OCI-LY7 (cell line): ENCODE measurements at regions not wholly inside any gene's neighbourhood (a gene's known extent, or its start where the extent isn't known, plus 50 kb on each side); places are given as distances from the start of the nearest gene placed in this dataset.

Experiments used
- BruUV-seq: library from RNA; stranded (reverse); fragments of 400-500 nt; replicated peaks from 2 replicates; lab custom pipeline; 2021; lab: Mats Ljungman, UMichigan
- CTCF ChIA-PET: fragments of 300-600 bp; sonication (Branson Sonifier 250); formaldehyde crosslinking; loops from one replicate; lab custom pipeline; 2022; ENCODE audit warnings: antibody characterized with exemption; ENCODE audit not compliant: unreplicated experiment; lab: Charles Lee
- POLR2A ChIA-PET: fragments of 300-600 bp; sonication (Branson Sonifier 250); formaldehyde crosslinking; loops from one replicate; lab custom pipeline; 2022; ENCODE audit warnings: antibody characterized with exemption; lab: Charles Lee
- DNase-seq: peaks from one replicate; pipeline ENCODE4 v3.0.0-alpha.2; 2015; ENCODE audit warnings: low spot score
- H2AFZ ChIP-seq: fragments of 200-600 bp; sonication (generic), shearing (Covaris generic); 2 replicates; pipeline ENCODE4 v1.6.1; 2014; ENCODE audit warnings: mild to moderate bottlenecking, antibody characterized with exemption, low read length, moderate library complexity
- H3K27ac ChIP-seq: fragments of 200-600 bp; sonication (generic); 2 replicates; pipeline ENCODE4 v1.5.1; 2014; ENCODE audit warnings: mixed run types, low read depth, mild to moderate bottlenecking, moderate library complexity, low read length, inconsistent platforms; ENCODE audit not compliant: poor library complexity, severe bottlenecking
- H3K36me3 ChIP-seq: fragments of 200-600 bp; sonication (generic); 2 replicates; pipeline ENCODE4 v1.6.1; 2014; ENCODE audit warnings: mild to moderate bottlenecking, antibody characterized with exemption, low read length, moderate library complexity, mixed read lengths; ENCODE audit not compliant: insufficient read depth
- H3K4me1 ChIP-seq: fragments of 200-600 bp; sonication (generic); 2 replicates; pipeline ENCODE4 v1.5.1; 2014; ENCODE audit warnings: mild to moderate bottlenecking, low read length; ENCODE audit not compliant: insufficient read depth, poor library complexity, severe bottlenecking
- H3K4me2 ChIP-seq: fragments of 200-600 bp; sonication (generic); 2 replicates; pipeline ENCODE4 v1.6.1; 2014; ENCODE audit warnings: mild to moderate bottlenecking, low read length
- H3K4me3 ChIP-seq: fragments of 200-600 bp; sonication (generic); 2 replicates; pipeline ENCODE4 v1.5.1; 2014; ENCODE audit warnings: mild to moderate bottlenecking, low read depth, low read length; ENCODE audit not compliant: poor library complexity, severe bottlenecking
- H3K79me2 ChIP-seq: fragments of 200-600 bp; sonication (generic); 2 replicates; pipeline ENCODE4 v1.6.1; 2016; ENCODE audit warnings: low read depth, mild to moderate bottlenecking, low read length, moderate library complexity, mixed read lengths; ENCODE audit not compliant: insufficient read depth
- H3K9me2 ChIP-seq: fragments of 200-600 bp; sonication (generic); 2 replicates; pipeline ENCODE4 v1.6.1; 2016; ENCODE audit warnings: mild to moderate bottlenecking, low read length, mixed read lengths; ENCODE audit not compliant: insufficient read depth
- H3K9me3 ChIP-seq: fragments of 200-600 bp; sonication (generic); 2 replicates; pipeline ENCODE4 v1.6.1; 2014; ENCODE audit warnings: mild to moderate bottlenecking, mixed run types, low read length, mixed read lengths
- H4K20me1 ChIP-seq: fragments of 200-600 bp; sonication (generic); 2 replicates; pipeline ENCODE4 v1.6.1; 2014; ENCODE audit warnings: mild to moderate bottlenecking, antibody characterized with exemption, low read length, moderate library complexity, mixed read lengths; ENCODE audit not compliant: insufficient read depth
- EZH2phosphoT487 ChIP-seq: fragments of 200-600 bp; sonication (generic); IDR thresholded peaks from 2 replicates; pipeline ENCODE4 v1.6.1; 2018; ENCODE audit warnings: low read depth, borderline replicate concordance, mild to moderate bottlenecking, mixed run types, antibody characterized with exemption, low read length, moderate library complexity, mixed read lengths
- intact Hi-C: fragments of 100-400 bp; cut with micrococcal nuclease; formaldehyde crosslinking; loops from one replicate; pipeline ENCODE4 v1.10.0; 2022; ENCODE audit not compliant: unreplicated experiment
- TF ChIP-seq, protein P1 (sequence below): fragments of 200-600 bp; sonication (generic); conservative IDR thresholded peaks from 2 replicates; pipeline ENCODE4 v1.5.1; 2014; ENCODE audit warnings: mild to moderate bottlenecking, antibody characterized with exemption, low read length, moderate library complexity, mixed read lengths

DNA sequence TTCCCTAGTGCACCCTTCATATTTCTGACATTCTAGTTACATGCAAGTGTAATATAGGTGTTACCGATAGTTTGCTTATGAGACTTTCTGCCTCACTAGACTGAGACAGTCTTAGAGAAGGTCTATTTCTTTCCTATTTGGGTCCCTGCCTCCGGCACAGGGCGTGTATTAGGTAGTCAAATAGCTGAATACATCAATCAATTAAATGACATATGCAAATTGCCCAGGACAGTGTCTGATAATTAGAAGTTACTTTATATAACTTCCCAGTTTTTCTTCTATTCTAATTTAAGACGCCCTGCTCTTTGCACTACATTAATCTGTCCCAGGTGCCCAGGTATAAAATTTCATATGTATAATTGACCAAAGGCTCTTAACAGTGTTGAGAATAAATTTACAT lies 264.2 kb downstream of the RAB28 start:
- no peak overlapping the region for H3K4me3 ChIP-seq
- CTCF ChIA-PET: no interaction called here

DNA sequence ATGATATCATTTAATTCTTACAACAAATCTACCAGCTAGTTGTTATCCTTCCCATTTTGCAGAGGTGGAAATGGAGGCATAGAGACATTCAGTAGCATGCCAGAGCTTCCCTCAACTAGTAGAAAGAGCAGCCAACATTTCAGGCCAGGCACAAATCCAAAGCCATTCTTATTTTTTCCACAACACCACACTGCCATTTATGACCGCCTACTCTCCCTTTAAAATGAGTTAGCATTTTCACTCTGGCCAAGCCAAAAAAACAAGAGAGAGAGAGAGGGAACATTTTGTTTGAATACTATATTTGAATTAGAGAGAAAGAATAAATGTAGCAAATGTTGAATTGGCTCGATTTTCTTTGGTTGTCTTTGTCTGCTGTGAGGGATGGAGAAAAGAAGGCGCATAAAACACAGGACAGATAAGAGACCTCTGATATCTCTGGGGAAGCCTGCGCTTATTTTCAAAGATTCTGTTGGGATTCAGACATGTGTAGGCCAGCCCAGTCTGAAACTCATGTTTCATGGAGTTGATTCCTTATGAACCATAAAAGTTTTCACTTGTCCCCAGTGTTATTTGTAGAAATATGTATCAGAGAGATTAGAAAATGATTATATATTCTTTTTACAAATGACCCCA lies 265.7 kb downstream of the RAB28 start:
- Histone ChIP-seq H3K4me2 (no peak overlapping the region), H3K79me2 (no peaks in the 10 kb centered on the region), H3K4me3 (no peak overlapping the region), H4K20me1 (no peaks in the 10 kb centered on the region), H3K36me3 (no peaks in the 10 kb centered on the region), H3K9me3 (no peaks in the 10 kb centered on the region), H3K4me1 (no peaks in the 10 kb centered on the region), H3K9me2 (no peaks in the 10 kb centered on the region), H2AFZ (no peak overlapping the region), H3K27ac (no peak overlapping the region)
- intact Hi-C loops: no loop called here
- DNase-seq: no peak
- TF ChIP-seq, protein P1, sequence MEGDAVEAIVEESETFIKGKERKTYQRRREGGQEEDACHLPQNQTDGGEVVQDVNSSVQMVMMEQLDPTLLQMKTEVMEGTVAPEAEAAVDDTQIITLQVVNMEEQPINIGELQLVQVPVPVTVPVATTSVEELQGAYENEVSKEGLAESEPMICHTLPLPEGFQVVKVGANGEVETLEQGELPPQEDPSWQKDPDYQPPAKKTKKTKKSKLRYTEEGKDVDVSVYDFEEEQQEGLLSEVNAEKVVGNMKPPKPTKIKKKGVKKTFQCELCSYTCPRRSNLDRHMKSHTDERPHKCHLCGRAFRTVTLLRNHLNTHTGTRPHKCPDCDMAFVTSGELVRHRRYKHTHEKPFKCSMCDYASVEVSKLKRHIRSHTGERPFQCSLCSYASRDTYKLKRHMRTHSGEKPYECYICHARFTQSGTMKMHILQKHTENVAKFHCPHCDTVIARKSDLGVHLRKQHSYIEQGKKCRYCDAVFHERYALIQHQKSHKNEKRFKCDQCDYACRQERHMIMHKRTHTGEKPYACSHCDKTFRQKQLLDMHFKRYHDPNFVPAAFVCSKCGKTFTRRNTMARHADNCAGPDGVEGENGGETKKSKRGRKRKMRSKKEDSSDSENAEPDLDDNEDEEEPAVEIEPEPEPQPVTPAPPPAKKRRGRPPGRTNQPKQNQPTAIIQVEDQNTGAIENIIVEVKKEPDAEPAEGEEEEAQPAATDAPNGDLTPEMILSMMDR: no peak
- no peak for TF ChIP-seq EZH2phosphoT487
- CTCF ChIA-PET: no interaction called here
- POLR2A ChIA-PET: interaction anchor here (0.7 kb wide), 1 partner anchor 149 kb away, joined by 3 read pairs; no protein-coding TSS in a partner anchor
- BruUV-seq: no TSS peak

More for the DNA sequence above, 264.2 kb downstream of the RAB28 start:
- no peak overlapping the region for H3K4me2 ChIP-seq
- intact Hi-C loops: no loop called here
- H3K27ac ChIP-seq: no peak overlapping the region
- TF ChIP-seq, protein P1: no peak
- TF ChIP-seq EZH2phosphoT487: no peak
- H3K79me2 ChIP-seq: no peaks in the 10 kb centered on the region
- DNase-seq: no peak
- POLR2A ChIA-PET: no interaction called here
- no peak overlapping the region for H2AFZ ChIP-seq
- no peaks in the 10 kb centered on the region for H3K36me3 ChIP-seq
- H3K9me2 ChIP-seq: no peaks in the 10 kb centered on the region
- H3K9me3 ChIP-seq: no peaks in the 10 kb centered on the region
- H3K4me1 ChIP-seq: no peaks in the 10 kb centered on the region
- no TSS peak for BruUV-seq
- no peaks in the 10 kb centered on the region for H4K20me1 ChIP-seq

DNA sequence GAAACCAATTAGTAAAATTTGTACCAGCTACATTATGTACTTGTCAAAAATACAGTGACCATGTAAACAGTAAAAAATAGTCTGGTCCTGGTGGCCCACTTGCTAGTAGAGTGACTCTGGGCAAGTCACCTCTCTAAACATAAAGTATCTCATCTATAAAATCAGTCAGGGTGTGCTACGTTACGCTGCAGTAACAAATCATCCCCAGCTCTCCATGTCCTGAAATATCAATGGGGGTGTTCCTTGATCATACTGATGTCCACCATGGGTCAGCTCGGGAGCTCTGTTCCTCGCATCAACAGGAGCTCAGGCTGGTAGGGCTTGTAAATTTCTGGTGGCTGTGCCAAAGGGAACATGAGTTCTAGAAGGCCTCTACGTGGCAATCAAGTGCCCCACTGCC lies 268.6 kb downstream of the RAB28 start:
- no peak overlapping the region for H3K4me2 ChIP-seq
- CTCF ChIA-PET: no interaction called here
- H3K27ac ChIP-seq: no peak overlapping the region
- no peaks in the 10 kb centered on the region for H3K9me3 ChIP-seq
- no peaks in the 10 kb centered on the region for H3K79me2 ChIP-seq
- H3K9me2 ChIP-seq: no peaks in the 10 kb centered on the region
- H4K20me1 ChIP-seq: no peaks in the 10 kb centered on the region
- DNase-seq: no peak
- no peaks in the 10 kb centered on the region for H3K36me3 ChIP-seq
- POLR2A ChIA-PET: no interaction called here
- no peak overlapping the region for H3K4me3 ChIP-seq
- H2AFZ ChIP-seq: no peak overlapping the region
- no peaks in the 10 kb centered on the region for H3K4me1 ChIP-seq
- no TSS peak for BruUV-seq
- intact Hi-C loops: no loop called here
- TF ChIP-seq, protein P1: no peak
- no peak for TF ChIP-seq EZH2phosphoT487
